Nephron (organoid): ENCODE measurements at regions not wholly inside any gene's neighbourhood (a gene's known extent, or its start where the extent isn't known, plus 50 kb on each side); places are given as distances from the start of the nearest gene placed in this dataset.
"Not testable (repeated sequence)": the region's sequence is repeated elsewhere in the genome, so short reads cannot be mapped to it uniquely, and the experiment has no call there.

Source experiments
- H3K27ac Mint-ChIP-seq, 3 experiments: 2 replicates each; pipeline ENCODE4 v1.8.0; 2020; ENCODE audit warnings: mixed read lengths in 3 of 3, mild to moderate bottlenecking in 2 of 3, moderate library complexity in 1 of 3
- H3K27me3 Mint-ChIP-seq: 2 replicates; pipeline ENCODE4 v1.8.0; 2021; ENCODE audit warnings: low read depth, mild to moderate bottlenecking, moderate library complexity, mixed read lengths
- H3K36me3 Mint-ChIP-seq: 2 replicates; pipeline ENCODE4 v1.8.0; 2020; ENCODE audit warnings: low read depth, mixed read lengths
- H3K4me1 Mint-ChIP-seq: 2 replicates; pipeline ENCODE4 v1.8.0; 2020; ENCODE audit warnings: mixed read lengths
- H3K4me3 Mint-ChIP-seq, 3 experiments: 2 replicates each; pipeline ENCODE4 v1.8.0; 2020; ENCODE audit warnings: mild to moderate bottlenecking in 3 of 3, mixed read lengths in 3 of 3, moderate library complexity in 2 of 3
- H3K9me3 Mint-ChIP-seq: 2 replicates; pipeline ENCODE4 v1.8.0; 2020; ENCODE audit warnings: mixed read lengths
- CTCF ChIP-seq, 3 experiments: fragments of 200-600 bp; sonication (generic); IDR thresholded peaks; one replicate each; pipeline ENCODE4 v1.5.0; 2021; ENCODE audit warnings: antibody characterized with exemption in 3 of 3; ENCODE audit not compliant: unreplicated experiment in 3 of 3

GRCh38 chr20:40965671-40966070 lies 63.0 kb upstream of the TOP1 start:
- Mint-ChIP-seq H3K27me3 (peaks cover 25% of the 10 kb centered on the region), H3K36me3 (no peaks in the 10 kb centered on the region), H3K27ac (no peak overlapping the region), H3K4me3 (no peak overlapping the region), H3K4me1 (peaks cover 13% of the 10 kb centered on the region), H3K9me3 (no peaks in the 10 kb centered on the region)
- no peak for TF ChIP-seq CTCF (IDR thresholded peaks at IDR 0.05; ENCODE audit: unreplicated experiment in 3 of 3)

- peaks cover 13% of the 10 kb centered on the region for H3K4me1 Mint-ChIP-seq
- H3K9me3 Mint-ChIP-seq = no peaks in the 10 kb centered on the region
- H3K4me3 Mint-ChIP-seq = no peak overlapping the region
- peaks cover 25% of the 10 kb centered on the region for H3K27me3 Mint-ChIP-seq
- TF ChIP-seq CTCF (IDR thresholded peaks at IDR 0.05; ENCODE audit: unreplicated experiment in 3 of 3) = peak; percentile 21 to 29 (median 28)
- H3K36me3 Mint-ChIP-seq = no peaks in the 10 kb centered on the region
- no peak overlapping the region for H3K27ac Mint-ChIP-seq
Measured at GRCh38 chr20:40966103-40966502, 62.5 kb upstream of the TOP1 start.

- Mint-ChIP-seq H3K4me3 (no peak overlapping the region), H3K36me3 (no peaks in the 10 kb centered on the region), H3K27me3 (peaks cover 25% of the 10 kb centered on the region), H3K27ac (no peak overlapping the region), H3K9me3 (no peaks in the 10 kb centered on the region), H3K4me1 (peaks cover 13% of the 10 kb centered on the region)
- TF ChIP-seq CTCF (IDR thresholded peaks at IDR 0.05; ENCODE audit: unreplicated experiment in 3 of 3) = no peak
Measured at GRCh38 chr20:40966516-40967185, 62.0 kb upstream of the TOP1 start.

GRCh38 chr20:40967700-40968099 lies 60.9 kb upstream of the TOP1 start:
- Mint-ChIP-seq H3K4me3 (no peak overlapping the region), H3K9me3 (no peaks in the 10 kb centered on the region), H3K27ac (peak overlapping the region in 2 of 3 experiments; percentile 16 to 90), H3K27me3 (peaks cover 25% of the 10 kb centered on the region), H3K36me3 (no peaks in the 10 kb centered on the region), H3K4me1 (peaks cover 13% of the 10 kb centered on the region)
- no peak for TF ChIP-seq CTCF (IDR thresholded peaks at IDR 0.05; ENCODE audit: unreplicated experiment in 3 of 3)

GRCh38 chr20:40968816-40969562 lies 59.6 kb upstream of the TOP1 start:
- Mint-ChIP-seq H3K27me3 (peaks cover 25% of the 10 kb centered on the region), H3K4me3 (peak overlapping the region; percentile 64 to 71 (median 66)), H3K27ac (peak overlapping the region in 2 of 3 experiments; percentile 19 to 37), H3K4me1 (peaks cover 13% of the 10 kb centered on the region)
- TF ChIP-seq CTCF (IDR thresholded peaks at IDR 0.05; ENCODE audit: unreplicated experiment in 3 of 3) = peak; percentile 95 to 98 (median 98)
- H3K36me3 Mint-ChIP-seq, H3K9me3 Mint-ChIP-seq: not testable (repeated sequence)
